T-cell (primary cell): ENCODE measurements at regions not wholly inside any gene's neighbourhood (a gene's known extent, or its start where the extent isn't known, plus 50 kb on each side); places are given as distances from the start of the nearest gene placed in this dataset.
A peak's percentile ranks its signal among the peaks of the same experiment; 100 is the strongest.

Source experiments
- ATAC-seq, 4 experiments: fragments of 200-7000 bp in 3 of 4; fragments of 150-1000 bp in 1 of 4; cut with Tn5 transposase; replicated peaks in 1 of 4; 1 replicate in 3 of 4; 2 replicates in 1 of 4; pipeline ENCODE4 v1.10.0; 2021; ENCODE audit warnings: moderate library complexity in 3 of 4, mild to moderate bottlenecking in 2 of 4, moderate number of reproducible peaks in 1 of 4
- CTCF ChIA-PET, 2 donors: fragments of 300-600 bp; sonication (Branson Sonifier 250); formaldehyde crosslinking; loops; one replicate each; lab custom pipeline; 2022; ENCODE audit warnings: antibody characterized with exemption in 2 of 2; lab: Charles Lee
- POLR2A ChIA-PET, 2 donors: fragments of 300-600 bp; sonication (Branson Sonifier 250); formaldehyde crosslinking; loops; one replicate each; lab custom pipeline; 2022; ENCODE audit warnings: antibody characterized with exemption in 2 of 2; lab: Charles Lee
- DNase-seq, 35 experiments: peaks; one replicate each; pipeline versions ENCODE4 v3.0.0 to v3.0.0-alpha.2; 2013 to 2023
- H3K27ac ChIP-seq: one replicate; pipeline ENCODE4 v1.5.1; 2013; ENCODE audit warnings: low read length
- H3K27me3 ChIP-seq, 2 experiments: replicated peaks in 1 of 2; 1 replicate in 1 of 2; 2 replicates in 1 of 2; pipeline versions ENCODE4 v1.6.1 to v1.7.0; 2013; ENCODE audit warnings: low read length in 1 of 2, mixed read lengths in 1 of 2; ENCODE audit not compliant: control insufficient read depth in 2 of 2, insufficient read depth in 2 of 2; ENCODE audit errors: extremely low read depth in 1 of 2
- H3K36me3 ChIP-seq, 2 donors: 1 replicate in 1 of 2; 2 replicates in 1 of 2; pipeline versions ENCODE4 v1.6.1 to v1.7.0; 2013; ENCODE audit warnings: low read length in 1 of 2; ENCODE audit not compliant: control insufficient read depth in 2 of 2, insufficient read depth in 1 of 2; ENCODE audit errors: extremely low read depth in 1 of 2
- H3K4me1 ChIP-seq, 2 experiments: 1 replicate in 1 of 2; 2 replicates in 1 of 2; pipeline versions ENCODE4 v1.6.1 to v1.7.0; 2013; ENCODE audit warnings: low read length in 2 of 2, mixed read lengths in 1 of 2; ENCODE audit not compliant: insufficient read depth in 2 of 2, control insufficient read depth in 1 of 2; ENCODE audit errors: extremely low read depth in 1 of 2
- H3K4me3 ChIP-seq, 2 donors: 1 replicate in 1 of 2; 2 replicates in 1 of 2; pipeline versions ENCODE4 v1.5.1 to v1.7.0; 2013; ENCODE audit warnings: mild to moderate bottlenecking in 2 of 2, low read length in 1 of 2, moderate library complexity in 1 of 2; ENCODE audit not compliant: control insufficient read depth in 1 of 2; ENCODE audit errors: extremely low read depth in 1 of 2
- H3K9me3 ChIP-seq: 2 replicates; pipeline ENCODE4 v1.7.0; 2013
- H3K27ac Mint-ChIP-seq, 2 donors: one replicate each; pipeline ENCODE4 v1.8.0; 2020 to 2021; ENCODE audit warnings: mild to moderate bottlenecking in 2 of 2, mixed read lengths in 2 of 2
- H3K27me3 Mint-ChIP-seq, 2 donors: one replicate each; pipeline ENCODE4 v1.8.0; 2021 to 2022; ENCODE audit warnings: mixed read lengths in 2 of 2
- H3K36me3 Mint-ChIP-seq: one replicate; pipeline ENCODE4 v1.8.0; 2021; ENCODE audit warnings: mixed read lengths
- H3K4me1 Mint-ChIP-seq, 3 donors: one replicate each; pipeline ENCODE4 v1.8.0; 2020 to 2022; ENCODE audit warnings: mixed read lengths in 3 of 3, mild to moderate bottlenecking in 1 of 3
- H3K4me3 Mint-ChIP-seq, 3 donors: one replicate each; pipeline ENCODE4 v1.8.0; 2020 to 2022; ENCODE audit warnings: mild to moderate bottlenecking in 3 of 3, mixed read lengths in 3 of 3, moderate library complexity in 3 of 3
- H3K9me3 Mint-ChIP-seq, 3 donors: one replicate each; pipeline ENCODE4 v1.8.0; 2020 to 2022; ENCODE audit warnings: mixed read lengths in 3 of 3
- WGBS: methylation state at CpG from one replicate; pipeline ENCODE4 v1.1.5; 2013; ENCODE audit warnings: missing lambda C conversion rate; ENCODE audit not compliant: insufficient coverage; 5-methylcytosine and 5-hydroxymethylcytosine counted together

DNA sequence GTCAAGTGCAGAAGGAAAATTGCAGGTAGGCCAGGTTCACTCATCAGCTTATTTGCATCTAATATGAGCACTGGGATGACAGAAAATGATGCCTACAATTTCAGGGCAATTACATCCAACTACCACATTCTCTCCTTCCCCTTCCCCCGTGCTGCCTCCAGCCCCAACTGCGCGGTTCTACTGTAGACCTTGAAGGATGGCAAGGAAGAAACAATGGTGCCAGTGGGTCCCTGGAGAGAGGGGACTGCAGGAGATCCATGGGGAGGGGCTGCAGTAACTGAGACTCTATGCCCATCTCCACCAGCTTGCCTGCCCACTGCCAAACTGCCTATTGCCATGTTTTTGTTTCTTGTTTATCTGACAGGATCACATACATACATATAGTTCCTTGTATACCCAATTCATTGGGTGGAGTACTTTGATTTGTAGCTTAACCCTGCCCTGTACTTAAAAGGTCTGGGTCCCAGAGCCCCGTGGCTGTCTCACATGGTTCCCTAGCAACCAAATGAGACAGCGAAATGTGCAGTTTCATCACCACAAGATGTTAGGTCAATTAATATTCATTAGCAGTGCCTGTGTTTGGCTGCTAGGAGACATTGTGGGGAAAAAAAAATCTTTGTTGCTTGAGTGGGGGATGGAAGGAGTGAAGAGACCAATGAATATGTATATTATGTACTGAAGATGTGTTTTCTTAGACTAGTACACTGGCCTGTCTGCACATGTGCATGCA, 253.5 kb upstream of the PLET1 start:
- Histone ChIP-seq H3K9me3 (no peaks in the 10 kb centered on the region), H3K27me3 (peaks cover 0 to 4% of the 10 kb centered on the region in 2 experiments), H3K4me1 (peaks cover 0 to 5% of the 10 kb centered on the region in 2 experiments), H3K36me3 (no peaks in the 10 kb centered on the region), H3K4me3 (no peak overlapping the region), H3K27ac (no peak overlapping the region)
- H3K9me3 Mint-ChIP-seq = no peaks in the 10 kb centered on the region
- CTCF ChIA-PET = no interaction called here
- no peak for DNase-seq
- no peak for ATAC-seq
- no peaks in the 10 kb centered on the region for H3K36me3 Mint-ChIP-seq
- POLR2A ChIA-PET = no interaction called here
- WGBS = no CpG with 5 or more reads among the region's 5 CpGs
- H3K4me1 Mint-ChIP-seq = peaks cover 2 to 16% (median 7%) of the 10 kb centered on the region in 3 donors
- peaks cover 13 to 16% of the 10 kb centered on the region in 2 donors for H3K27me3 Mint-ChIP-seq
- no peak overlapping the region for H3K4me3 Mint-ChIP-seq
- H3K27ac Mint-ChIP-seq = no peak overlapping the region

DNA sequence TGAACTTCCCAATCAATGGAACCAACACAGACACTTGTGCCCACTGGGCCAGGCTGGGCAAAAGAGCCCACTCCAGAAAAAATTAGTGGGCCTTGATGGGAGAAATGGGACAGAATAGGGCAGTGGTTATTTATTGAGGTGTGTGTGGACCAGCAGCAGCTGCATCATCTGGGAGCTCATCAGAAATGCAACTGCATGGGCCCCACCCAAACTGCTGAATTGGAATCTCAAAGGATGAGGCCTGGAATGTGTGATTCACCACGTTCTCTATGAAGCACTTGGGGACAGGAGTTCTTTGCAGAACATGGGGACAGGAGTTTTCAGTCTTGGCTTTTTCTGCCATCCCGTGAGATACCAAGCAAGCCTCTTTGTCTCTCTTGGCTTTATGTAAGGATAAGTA, 255.6 kb upstream of the PLET1 start:
- peaks cover 0 to 7% of the 10 kb centered on the region in 2 experiments for H3K27me3 ChIP-seq
- peaks cover 0 to 5% of the 10 kb centered on the region in 2 experiments for H3K4me1 ChIP-seq
- H3K36me3 Mint-ChIP-seq = no peaks in the 10 kb centered on the region
- H3K27ac ChIP-seq = no peak overlapping the region
- no peaks in the 10 kb centered on the region for H3K9me3 Mint-ChIP-seq
- no peaks in the 10 kb centered on the region for H3K9me3 ChIP-seq
- H3K4me3 ChIP-seq = no peak overlapping the region
- H3K4me1 Mint-ChIP-seq = peaks cover 2 to 19% (median 11%) of the 10 kb centered on the region in 3 donors
- no peak overlapping the region for H3K4me3 Mint-ChIP-seq
- DNase-seq = no peak
- peaks cover 9 to 14% of the 10 kb centered on the region in 2 donors for H3K27me3 Mint-ChIP-seq
- no peak for ATAC-seq
- ChIA-PET POLR2A (interaction anchor here (0.5 to 0.7 kb wide), 3 partner anchors 12 to 1884 kb away, joined by 3 read pairs; partner anchors contain the start of gene RBM7 (in 1 of the 2)), CTCF (interaction anchor here in 1 of 2 donors (0.8 kb wide), 1 partner anchor 120 kb away, joined by 3 read pairs; no protein-coding TSS in a partner anchor)
- no peak overlapping the region for H3K27ac Mint-ChIP-seq
- no peaks in the 10 kb centered on the region for H3K36me3 ChIP-seq
- no CpG with 5 or more reads among the region's 2 CpGs for WGBS

DNA sequence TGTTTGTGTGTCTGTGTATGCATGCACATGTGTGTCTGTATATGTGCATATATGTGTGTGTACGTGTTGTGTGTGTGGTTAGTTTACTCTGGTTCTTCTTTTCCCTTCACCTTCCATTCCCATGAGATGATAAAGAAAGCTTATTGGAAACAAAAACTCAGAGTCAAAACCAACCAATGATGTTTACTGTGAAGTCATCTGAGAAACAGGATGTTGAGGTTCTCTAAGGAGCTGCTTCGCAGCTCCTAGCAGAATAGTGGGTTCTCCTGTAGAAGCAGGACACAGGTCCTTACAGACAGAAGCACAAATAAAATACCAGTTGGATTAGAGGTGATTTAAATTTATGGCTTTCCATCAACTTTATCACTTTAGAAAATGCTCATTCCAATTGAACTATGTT, 256.1 kb upstream of the PLET1 start:
- WGBS = no CpG with 5 or more reads among the region's 2 CpGs
- CTCF ChIA-PET = interaction anchor here in 1 of 2 donors (0.8 kb wide), 1 partner anchor 121 kb away, joined by 3 read pairs; no protein-coding TSS in a partner anchor

DNA sequence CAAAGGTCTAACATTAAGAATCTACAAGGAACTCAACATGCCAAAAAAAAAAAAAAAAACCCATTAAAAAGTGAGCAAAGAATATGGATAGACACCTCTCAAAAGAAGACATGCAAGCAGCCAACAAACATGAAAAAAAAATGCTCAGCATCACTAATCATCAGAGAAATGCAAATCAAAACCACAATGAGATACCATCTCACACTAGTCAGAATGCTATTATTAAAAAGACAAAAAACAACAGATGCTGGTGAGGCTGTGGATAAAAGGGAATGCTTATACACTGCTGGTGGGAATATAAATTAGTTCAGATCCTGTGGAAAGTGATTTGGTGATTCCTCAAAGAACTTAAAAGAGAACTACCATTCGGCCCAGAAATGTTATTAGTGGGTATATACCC, 257.7 kb upstream of the PLET1 start:
- CTCF ChIA-PET = interaction anchor here in 1 of 2 donors (0.7 kb wide), 1 partner anchor 10 kb away, joined by 3 read pairs; no protein-coding TSS in a partner anchor
- peaks cover 0 to 5% of the 10 kb centered on the region in 2 experiments for H3K4me1 ChIP-seq
- no peak overlapping the region for H3K4me3 ChIP-seq
- Mint-ChIP-seq H3K9me3 (no peaks in the 10 kb centered on the region), H3K27me3 (peaks cover 3 to 10% of the 10 kb centered on the region in 2 donors), H3K27ac (no peak overlapping the region), H3K4me1 (peaks cover 2 to 19% (median 11%) of the 10 kb centered on the region in 3 donors), H3K36me3 (no peaks in the 10 kb centered on the region), H3K4me3 (no peak overlapping the region)
- no peaks in the 10 kb centered on the region for H3K9me3 ChIP-seq
- no peak overlapping the region for H3K27ac ChIP-seq
- DNase-seq (no peak), ATAC-seq (no peak)
- POLR2A ChIA-PET = interaction anchor here in 1 of 2 donors (0.7 kb wide), 1 partner anchor 629 kb away, joined by 11 read pairs; no protein-coding TSS in a partner anchor
- H3K27me3 ChIP-seq = peaks cover 0 to 7% of the 10 kb centered on the region in 2 experiments
- no peaks in the 10 kb centered on the region for H3K36me3 ChIP-seq
- no CpG with 5 or more reads among the region's 1 CpG for WGBS

More for the DNA sequence above, 256.1 kb upstream of the PLET1 start:
- H3K4me3 ChIP-seq = no peak overlapping the region
- peaks cover 0 to 7% of the 10 kb centered on the region in 2 experiments for H3K27me3 ChIP-seq
- no peak overlapping the region for H3K27ac ChIP-seq
- H3K36me3 Mint-ChIP-seq = no peaks in the 10 kb centered on the region
- H3K4me3 Mint-ChIP-seq = no peak overlapping the region
- peaks cover 2 to 19% (median 11%) of the 10 kb centered on the region in 3 donors for H3K4me1 Mint-ChIP-seq
- peaks cover 9 to 13% of the 10 kb centered on the region in 2 donors for H3K27me3 Mint-ChIP-seq
- H3K4me1 ChIP-seq = peaks cover 0 to 5% of the 10 kb centered on the region in 2 experiments
- no peaks in the 10 kb centered on the region for H3K36me3 ChIP-seq
- ATAC-seq (no peak), DNase-seq (no peak)
- H3K9me3 ChIP-seq = no peaks in the 10 kb centered on the region
- peak overlapping the region in 1 of 2 donors; percentile 8 for H3K27ac Mint-ChIP-seq
- POLR2A ChIA-PET = interaction anchor here in 1 of 2 donors (0.6 kb wide), 1 partner anchor 29 kb away, joined by 3 read pairs; no protein-coding TSS in a partner anchor
- no peaks in the 10 kb centered on the region for H3K9me3 Mint-ChIP-seq

DNA sequence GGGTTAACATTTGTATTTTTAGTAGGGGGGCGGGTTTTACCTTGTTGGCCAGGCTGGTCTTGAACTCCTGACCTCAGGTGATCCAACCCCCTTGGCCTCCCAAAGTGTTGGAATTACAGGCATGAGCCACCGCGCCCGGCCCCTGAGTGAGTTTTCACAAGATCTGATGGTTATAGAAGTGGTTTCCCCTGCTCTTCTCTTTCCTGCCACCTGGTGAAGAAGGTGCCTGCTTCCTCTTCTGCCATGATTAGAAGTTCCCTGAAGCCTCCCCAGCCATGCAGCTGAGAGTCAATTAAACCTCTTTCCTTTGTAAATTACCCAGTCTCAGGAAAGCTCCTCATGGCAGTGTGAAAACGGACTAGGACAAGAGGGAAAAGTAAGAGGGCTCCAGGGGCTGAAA, 259.1 kb upstream of the PLET1 start:
- no peak overlapping the region for H3K27ac Mint-ChIP-seq
- H3K4me3 Mint-ChIP-seq = no peak overlapping the region
- peaks cover 0 to 8% of the 10 kb centered on the region in 2 experiments for H3K27me3 ChIP-seq
- DNase-seq (no peak), ATAC-seq (no peak)
- ChIA-PET CTCF (interaction anchor here in 1 of 2 donors (0.5 kb wide), 1 partner anchor 35 kb away, joined by 7 read pairs; no protein-coding TSS in a partner anchor), POLR2A (no interaction called here)
- H3K36me3 ChIP-seq = no peaks in the 10 kb centered on the region
- no peaks in the 10 kb centered on the region for H3K36me3 Mint-ChIP-seq
- H3K27me3 Mint-ChIP-seq = peaks cover 3 to 10% of the 10 kb centered on the region in 2 donors
- H3K27ac ChIP-seq = no peak overlapping the region
- no peaks in the 10 kb centered on the region for H3K9me3 ChIP-seq
- WGBS = no CpG with 5 or more reads among the region's 5 CpGs
- H3K9me3 Mint-ChIP-seq = no peaks in the 10 kb centered on the region
- no peak overlapping the region for H3K4me3 ChIP-seq
- H3K4me1 Mint-ChIP-seq = peaks cover 2 to 21% (median 11%) of the 10 kb centered on the region in 3 donors
- peaks cover 0 to 5% of the 10 kb centered on the region in 2 experiments for H3K4me1 ChIP-seq

DNA sequence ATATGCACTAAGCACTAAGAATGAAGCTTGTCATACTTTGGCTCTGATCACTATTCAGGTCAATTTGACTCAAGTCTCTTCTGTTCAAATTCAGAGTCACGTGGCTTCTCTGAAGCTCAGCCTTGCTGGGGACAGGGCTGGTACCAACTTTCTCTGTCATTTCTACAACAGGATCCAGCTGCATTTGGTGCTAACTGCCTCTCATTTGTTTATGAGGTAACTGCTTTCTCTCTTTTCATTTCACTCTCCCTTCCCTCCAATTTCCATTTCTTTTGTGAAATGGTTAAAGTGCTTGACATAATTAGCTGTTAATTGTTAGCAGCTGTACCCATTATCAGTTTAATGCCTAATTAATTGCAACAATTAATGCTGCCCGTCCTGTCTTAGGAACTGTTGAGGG, 259.7 kb upstream of the PLET1 start:
- no peaks in the 10 kb centered on the region for H3K9me3 Mint-ChIP-seq
- peaks cover 3 to 8% of the 10 kb centered on the region in 2 donors for H3K27me3 Mint-ChIP-seq
- Histone ChIP-seq H3K27ac (no peak overlapping the region), H3K9me3 (no peaks in the 10 kb centered on the region), H3K27me3 (peaks cover 0 to 11% of the 10 kb centered on the region in 2 experiments), H3K4me1 (peaks cover 0 to 5% of the 10 kb centered on the region in 2 experiments), H3K4me3 (no peak overlapping the region), H3K36me3 (no peaks in the 10 kb centered on the region)
- peaks cover 2 to 23% (median 11%) of the 10 kb centered on the region in 3 donors for H3K4me1 Mint-ChIP-seq
- ChIA-PET POLR2A (no interaction called here), CTCF (interaction anchor here in 1 of 2 donors (0.5 kb wide), 1 partner anchor 34 kb away, joined by 7 read pairs; no protein-coding TSS in a partner anchor)
- ATAC-seq (no peak), DNase-seq (no peak)
- no CpG with 5 or more reads among the region's 2 CpGs for WGBS
- no peaks in the 10 kb centered on the region for H3K36me3 Mint-ChIP-seq
- H3K4me3 Mint-ChIP-seq = no peak overlapping the region
- no peak overlapping the region for H3K27ac Mint-ChIP-seq
